Muscle of leg (tissue), 3 donors: ENCODE measurements at regions not wholly inside any gene's neighbourhood (a gene's known extent, or its start where the extent isn't known, plus 50 kb on each side); places are given as distances from the start of the nearest gene placed in this dataset.
"Not testable (repeated sequence)": the region's sequence is repeated elsewhere in the genome, so short reads cannot be mapped to it uniquely, and the experiment has no call there.

ENCODE experiments used
- DNase-seq: peaks from one replicate; pipeline ENCODE4 v3.0.0; 2013
- H3K27ac ChIP-seq: one replicate; pipeline ENCODE4 v1.5.1; 2013; ENCODE audit warnings: mild to moderate bottlenecking, low read length, control low read depth
- H3K27me3 ChIP-seq: one replicate; pipeline ENCODE4 v1.6.1; 2013; ENCODE audit warnings: low read length; ENCODE audit not compliant: control insufficient read depth, insufficient read depth
- H3K36me3 ChIP-seq: one replicate; pipeline ENCODE4 v1.6.1; 2013; ENCODE audit warnings: low read length; ENCODE audit not compliant: control insufficient read depth, insufficient read depth
- H3K4me1 ChIP-seq: one replicate; pipeline ENCODE4 v1.6.1; 2013; ENCODE audit warnings: low read length; ENCODE audit not compliant: control insufficient read depth, insufficient read depth
- H3K4me3 ChIP-seq: one replicate; pipeline ENCODE4 v1.5.1; 2013; ENCODE audit warnings: low read length, control low read depth
- H3K9me3 ChIP-seq: replicated peaks from 2 replicates; pipeline ENCODE4 v1.6.1; 2013; ENCODE audit warnings: low read depth, low read length; ENCODE audit not compliant: control insufficient read depth
- WGBS: methylation state at CpG from one replicate; pipeline ENCODE4 v1.1.5; 2013; ENCODE audit warnings: missing lambda C conversion rate; ENCODE audit not compliant: insufficient coverage; 5-methylcytosine and 5-hydroxymethylcytosine counted together

GRCh38 chr7:39824456-39825200, 125.4 kb upstream of the CDK13 start:
- Histone ChIP-seq H3K4me3 (no peak overlapping the region), H3K27ac (no peak overlapping the region), H3K36me3 (no peaks in the 10 kb centered on the region), H3K9me3 (no peaks in the 10 kb centered on the region), H3K27me3 (no peaks in the 10 kb centered on the region), H3K4me1 (no peaks in the 10 kb centered on the region)
- no peak for DNase-seq
- no CpG with 5 or more reads among the region's 2 CpGs for WGBS

GRCh38 chr7:39825401-39825980, 124.6 kb upstream of the CDK13 start:
- no CpG with 5 or more reads among the region's 6 CpGs for WGBS
- Histone ChIP-seq H3K27me3 (no peaks in the 10 kb centered on the region), H3K4me1 (no peaks in the 10 kb centered on the region), H3K9me3 (no peaks in the 10 kb centered on the region), H3K36me3 (no peaks in the 10 kb centered on the region), H3K27ac (no peak overlapping the region), H3K4me3 (no peak overlapping the region)
- DNase-seq = no peak

- Histone ChIP-seq H3K27me3 (no peaks in the 10 kb centered on the region), H3K9me3 (no peaks in the 10 kb centered on the region), H3K27ac (no peak overlapping the region), H3K36me3 (no peaks in the 10 kb centered on the region), H3K4me3 (no peak overlapping the region), H3K4me1 (no peaks in the 10 kb centered on the region)
- no peak for DNase-seq
- no CpG with 5 or more reads among the region's 2 CpGs for WGBS
These were observed 123.9 kb upstream of the CDK13 start for GRCh38 chr7:39826166-39826565.

GRCh38 chr7:39827571-39827970, 122.5 kb upstream of the CDK13 start:
- no peaks in the 10 kb centered on the region for H3K36me3 ChIP-seq
- DNase-seq = no peak
- no peaks in the 10 kb centered on the region for H3K4me1 ChIP-seq
- WGBS = no CpG with 5 or more reads among the region's 2 CpGs
- no peak overlapping the region for H3K27ac ChIP-seq
- H3K27me3 ChIP-seq = no peaks in the 10 kb centered on the region
- H3K9me3 ChIP-seq = no peaks in the 10 kb centered on the region
- no peak overlapping the region for H3K4me3 ChIP-seq

GRCh38 chr7:39829028-39829427, 121.0 kb upstream of the CDK13 start:
- no peaks in the 10 kb centered on the region for H3K36me3 ChIP-seq
- H3K9me3 ChIP-seq = no peaks in the 10 kb centered on the region
- peaks cover 5% of the 10 kb centered on the region for H3K4me1 ChIP-seq
- no peak overlapping the region for H3K27ac ChIP-seq
- no peak overlapping the region for H3K4me3 ChIP-seq
- no peak for DNase-seq
- H3K27me3 ChIP-seq = peaks cover 6% of the 10 kb centered on the region
- whole genome bisulfite sequencing = 67% methylated on average over 1 of the region's 2 CpGs

- Histone ChIP-seq H3K27me3 (peaks cover 12% of the 10 kb centered on the region), H3K9me3 (no peaks in the 10 kb centered on the region), H3K4me3 (peak overlapping the region; percentile 20), H3K4me1 (peaks cover 5% of the 10 kb centered on the region), H3K27ac (no peak overlapping the region), H3K36me3 (no peaks in the 10 kb centered on the region)
- DNase-seq = no peak
- no CpG with 5 or more reads among the region's 3 CpGs for WGBS
These were observed 117.5 kb upstream of the CDK13 start for GRCh38 chr7:39832519-39833085.

GRCh38 chr7:39833180-39833799, 116.8 kb upstream of the CDK13 start:
- DNase-seq = peak; percentile 80
- peaks cover 14% of the 10 kb centered on the region for H3K27me3 ChIP-seq

GRCh38 chr7:39833865-39834634, 116.0 kb upstream of the CDK13 start:
- not testable (repeated sequence) for H3K36me3 ChIP-seq, H3K9me3 ChIP-seq, DNase-seq, H3K27ac ChIP-seq, H3K4me1 ChIP-seq
- Histone ChIP-seq H3K27me3 (peaks cover 15% of the 10 kb centered on the region), H3K4me3 (peak overlapping the region; percentile 34)
- WGBS = 9% methylated on average over 34 of the region's 36 CpGs

More at GRCh38 chr7:39833180-39833799, 116.8 kb upstream of the CDK13 start:
- WGBS = under 1% methylated on average over 70 of the region's 71 CpGs
- H3K27ac ChIP-seq, H3K4me1 ChIP-seq, H3K36me3 ChIP-seq, H3K9me3 ChIP-seq: not testable (repeated sequence)
- peak overlapping the region; percentile 34 for H3K4me3 ChIP-seq

- Histone ChIP-seq H3K4me1 (peaks cover 5% of the 10 kb centered on the region), H3K27ac (no peak overlapping the region), H3K36me3 (no peaks in the 10 kb centered on the region), H3K4me3 (no peak overlapping the region), H3K27me3 (peaks cover 17% of the 10 kb centered on the region), H3K9me3 (no peaks in the 10 kb centered on the region)
- DNase-seq = peak; percentile 50
- 18% methylated on average over 3 of the region's 3 CpGs for WGBS
These were observed 111.7 kb upstream of the CDK13 start for GRCh38 chr7:39838326-39838725.

GRCh38 chr7:39845006-39845405, 105.0 kb upstream of the CDK13 start:
- no peaks in the 10 kb centered on the region for H3K4me1 ChIP-seq
- H3K27me3 ChIP-seq = peaks cover 2% of the 10 kb centered on the region
- H3K9me3 ChIP-seq = no peaks in the 10 kb centered on the region
- WGBS = 50% methylated on average over 1 of the region's 2 CpGs
- no peaks in the 10 kb centered on the region for H3K36me3 ChIP-seq
- H3K27ac ChIP-seq = no peak overlapping the region
- H3K4me3 ChIP-seq = no peak overlapping the region
- DNase-seq = no peak
